Endothelial cell of umbilical vein (primary cell): ENCODE measurements at regions not wholly inside any gene's neighbourhood (a gene's known extent, or its start where the extent isn't known, plus 50 kb on each side); places are given as distances from the start of the nearest gene placed in this dataset.

ENCODE experiments used
- BruUV-seq: library from RNA; stranded (reverse); fragments of 400-500 nt; replicated peaks from 2 replicates; lab custom pipeline; 2021; lab: Mats Ljungman, UMichigan
- CTCF ChIA-PET: fragments of 300-600, 350-600 bp; sonication (Branson Sonifier 250); formaldehyde crosslinking; loops from one replicate; lab custom pipeline; 2021; ENCODE audit warnings: antibody characterized with exemption, inconsistent platforms; lab: Charles Lee
- POLR2A ChIA-PET: fragments of 300-600, 350-600 bp; sonication (Branson Sonifier 250); formaldehyde crosslinking; loops from one replicate; lab custom pipeline; 2021; ENCODE audit warnings: antibody characterized with exemption, inconsistent platforms; lab: Charles Lee
- DNase-seq: peaks from one replicate; pipeline ENCODE4 v3.0.0-alpha.2; 2011; ENCODE audit warnings: low read depth, low spot score
- FAIRE-seq: peaks from 2 replicates; lab custom pipeline; 2011; peaks lifted over from hg19 to GRCh38; lab: Jason Lieb, UNC
- H2AFZ ChIP-seq: 2 replicates; pipeline ENCODE4 v1.6.0; 2012; ENCODE audit warnings: low read depth, low read length, control low read depth, inconsistent platforms
- H3K27ac ChIP-seq: 2 replicates; pipeline ENCODE4 v1.5.1; 2011; ENCODE audit warnings: low read depth, mild to moderate bottlenecking, control low read depth, low read length, moderate library complexity; ENCODE audit not compliant: insufficient read depth
- H3K27me3 ChIP-seq, 2 experiments: 2 replicates each; pipeline versions ENCODE4 v1.6.0 to v1.6.1; 2011; ENCODE audit warnings: low read length in 2 of 2, mixed read lengths in 1 of 2; ENCODE audit not compliant: control insufficient read depth in 2 of 2, insufficient read depth in 2 of 2
- H3K36me3 ChIP-seq, 2 experiments: 2 replicates in 1 of 2; 3 replicates in 1 of 2; pipeline ENCODE4 v1.5.1; 2011; ENCODE audit warnings: low read length in 2 of 2, mild to moderate bottlenecking in 1 of 2, moderate library complexity in 1 of 2; ENCODE audit not compliant: control insufficient read depth in 2 of 2, insufficient read depth in 2 of 2; ENCODE audit errors: extremely low read depth in 1 of 2
- H3K4me1 ChIP-seq: 3 replicates; pipeline ENCODE4 v1.5.1; 2011; ENCODE audit warnings: mild to moderate bottlenecking, low read length; ENCODE audit not compliant: control insufficient read depth, insufficient read depth; ENCODE audit errors: extremely low read depth
- H3K4me2 ChIP-seq: 2 replicates; pipeline ENCODE4 v1.6.1; 2011; ENCODE audit warnings: low read length, control low read depth, mixed read lengths; ENCODE audit not compliant: insufficient read depth
- H3K4me3 ChIP-seq, 3 experiments: fragments of 200-600 bp in 1 of 3; sonication (generic), shearing (Covaris generic) in 1 of 3; replicated peaks in 1 of 3; 2 replicates each; pipeline ENCODE4 v1.5.1; 2011 to 2016; ENCODE audit warnings: control low read depth in 3 of 3, low read length in 3 of 3, mild to moderate bottlenecking in 2 of 3, inconsistent platforms in 1 of 3, low read depth in 1 of 3, moderate library complexity in 1 of 3; ENCODE audit not compliant: insufficient read depth in 1 of 3
- H3K79me2 ChIP-seq: 2 replicates; pipeline ENCODE4 v1.6.0; 2012; ENCODE audit warnings: low read length, inconsistent platforms; ENCODE audit not compliant: control insufficient read depth, insufficient read depth
- H3K9ac ChIP-seq: replicated peaks from 2 replicates; pipeline ENCODE3; 2011; ENCODE audit warnings: low read length, control low read depth; ENCODE audit not compliant: insufficient read depth; ENCODE audit errors: extremely low read depth
- H3K9me1 ChIP-seq: replicated peaks from 3 replicates; pipeline ENCODE4 v1.6.0; 2011; ENCODE audit warnings: mild to moderate bottlenecking, low read length; ENCODE audit not compliant: control insufficient read depth, insufficient read depth; ENCODE audit errors: extremely low read depth
- H3K9me3 ChIP-seq: replicated peaks from 2 replicates; pipeline ENCODE4 v1.5.1; 2012; ENCODE audit warnings: low read length, inconsistent platforms; ENCODE audit not compliant: control insufficient read depth, insufficient read depth
- H4K20me1 ChIP-seq: replicated peaks from 2 replicates; pipeline ENCODE3; 2011; ENCODE audit warnings: mild to moderate bottlenecking, low read length; ENCODE audit not compliant: control insufficient read depth, insufficient read depth; ENCODE audit errors: extremely low read depth
- CTCF ChIP-seq, 2 donors: IDR thresholded peaks; 1 replicate in 1 of 2; 2 replicates in 1 of 2; pipeline ENCODE4 v1.5.1; 2011; ENCODE audit warnings: low read length in 2 of 2, mild to moderate bottlenecking in 2 of 2, moderate library complexity in 2 of 2, control low read depth in 1 of 2, inconsistent platforms in 1 of 2, low read depth in 1 of 2; ENCODE audit not compliant: insufficient read depth in 1 of 2; ENCODE audit errors: extremely low read depth in 1 of 2
- EZH2 ChIP-seq: IDR thresholded peaks from 2 replicates; pipeline ENCODE4 v1.6.1; 2012; ENCODE audit warnings: borderline replicate concordance, low read depth, mild to moderate bottlenecking, moderate library complexity, low read length, inconsistent platforms; ENCODE audit not compliant: severe bottlenecking
- FOS ChIP-seq: IDR thresholded peaks from 2 replicates; pipeline ENCODE4 v1.6.1; 2011; ENCODE audit warnings: mild to moderate bottlenecking, low read length, moderate library complexity, borderline replicate concordance; ENCODE audit not compliant: insufficient read depth
- GATA2 ChIP-seq: IDR thresholded peaks from 2 replicates; pipeline ENCODE4 v1.7.0; 2011; ENCODE audit warnings: low read depth, mild to moderate bottlenecking, moderate library complexity, mixed read lengths, low read length; ENCODE audit not compliant: insufficient read length, insufficient read depth
- JUN ChIP-seq: IDR thresholded peaks from 2 replicates; pipeline ENCODE4 v1.6.1; 2011; ENCODE audit warnings: borderline replicate concordance, low read depth; ENCODE audit not compliant: insufficient read length, insufficient read depth
- MAX ChIP-seq: IDR thresholded peaks from 2 replicates; pipeline ENCODE4 v1.6.1; 2011; ENCODE audit not compliant: insufficient read depth, insufficient read length
- MYC ChIP-seq: IDR thresholded peaks from one replicate; pipeline ENCODE4 v1.6.1; 2011; ENCODE audit warnings: mild to moderate bottlenecking, low read depth, low read length
- POLR2A ChIP-seq: IDR thresholded peaks from 2 replicates; pipeline ENCODE4 v1.6.1; 2012; ENCODE audit warnings: low read depth, mild to moderate bottlenecking, control low read depth, low read length
- POLR2AphosphoS5 ChIP-seq: IDR thresholded peaks from 2 replicates; pipeline ENCODE4 v1.6.1; 2012; ENCODE audit warnings: low read depth, mild to moderate bottlenecking, control low read depth, low read length, moderate library complexity; ENCODE audit not compliant: insufficient read depth
- dilution Hi-C: fragments of 300-500 bp; cut with MboI; formaldehyde crosslinking; loops from one replicate; pipeline ENCODE4 v1.15.0; 2019; ENCODE audit warnings: low sequenced_read_pairs; ENCODE audit not compliant: extremely low pct_ligation_motif_present
- intact Hi-C: fragments of 100-400 bp; cut with micrococcal nuclease; formaldehyde crosslinking; loops from one replicate; pipeline ENCODE4 v1.10.0; 2022

DNA sequence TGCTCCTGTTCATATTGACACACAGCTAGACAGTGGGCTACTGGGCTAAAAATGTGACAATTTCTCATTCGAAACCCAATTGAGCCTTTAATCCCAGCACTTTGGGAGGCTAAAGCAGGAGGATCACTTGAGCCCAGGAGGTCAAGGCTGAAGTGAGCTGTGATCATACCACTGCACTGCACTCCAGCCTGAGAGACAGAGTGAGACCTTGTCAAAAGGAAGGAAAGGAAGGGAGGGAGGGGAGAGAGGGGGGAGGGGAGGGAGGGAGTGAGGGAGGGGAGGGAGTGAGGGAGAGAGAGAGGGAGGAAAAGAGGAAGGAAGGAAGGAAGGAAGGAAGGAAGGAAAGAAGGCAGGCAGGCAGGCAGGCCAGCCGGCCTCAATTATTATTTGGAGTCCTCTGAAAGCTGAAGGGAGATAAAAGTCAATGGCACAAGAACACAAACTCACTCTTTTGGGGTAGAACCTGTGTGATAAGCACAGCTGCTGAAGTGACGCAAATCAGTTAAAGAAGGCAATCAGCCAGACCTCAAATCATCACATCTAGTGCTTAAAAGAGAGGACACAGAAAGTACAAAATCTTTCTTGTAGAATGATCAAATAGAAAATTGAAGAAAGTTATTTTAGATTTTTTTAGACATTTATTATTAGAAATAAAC is 98.1 kb downstream of the CCDC71L start:
- TF ChIP-seq JUN (no peak), EZH2 (no peak), MYC (no peak), FOS (no peak), GATA2 (no peak), MAX (no peak), CTCF (IDR thresholded peaks at IDR 0.05; ENCODE audit: extremely low read depth in 1 of 2, insufficient read depth in 1 of 2, low read depth in 1 of 2, low read length in 2 of 2) (no peak), POLR2AphosphoS5 (no peak), POLR2A (no peak)
- BruUV-seq = no TSS peak
- Histone ChIP-seq H3K27me3 (no peaks in the 10 kb centered on the region), H3K9me3 (no peaks in the 10 kb centered on the region), H3K27ac (no peak overlapping the region), H4K20me1 (no peaks in the 10 kb centered on the region), H3K4me3 (no peak overlapping the region), H3K36me3 (no peaks in the 10 kb centered on the region), H3K4me2 (no peak overlapping the region), H3K4me1 (no peaks in the 10 kb centered on the region), H3K79me2 (no peaks in the 10 kb centered on the region), H2AFZ (no peak overlapping the region), H3K9me1 (no peaks in the 10 kb centered on the region), H3K9ac (no peak overlapping the region)
- ChIA-PET CTCF (interaction anchor here (0.8 kb wide), 1 partner anchor 16 kb away, joined by 3 read pairs; no protein-coding TSS in a partner anchor), POLR2A (no interaction called here)
- FAIRE-seq = no peak
- DNase-seq = no peak
- dilution Hi-C loops = no loop called here
- intact Hi-C loops = no loop called here
